ENCODE measurements at regions not wholly inside any gene's neighbourhood (a gene's known extent, or its start where the extent isn't known, plus 50 kb on each side); places are given as distances from the start of the nearest gene placed in this dataset.

GRCh38 chr5:2260211-2261003 lies 377.7 kb upstream of the IRX4 start:
- TF ChIP-seq CTCF (IDR thresholded peaks at IDR 0.05) (no peak), POLR2AphosphoS5 (IDR thresholded peaks at IDR 0.05) (no peak), POLR2A (IDR thresholded peaks at IDR 0.05) (no peak)
- Histone ChIP-seq H3K27ac (no peak overlapping the region), H3K27me3 (replicated peaks; ENCODE audit: insufficient read depth) (no peaks in the 10 kb centered on the region), H3K4me1 (replicated peaks) (no peaks in the 10 kb centered on the region), H3K36me3 (no peaks in the 10 kb centered on the region), H3K9me3 (no peaks in the 10 kb centered on the region), H3K4me3 (no peak overlapping the region)
- 93% methylated on average over 23 of the region's 23 CpGs for WGBS
- intact Hi-C loops (cut with DNase I), result no loop called here
- no peak for DNase-seq (ENCODE audit: low spot score)

- H3K4me1 ChIP-seq (replicated peaks), result no peaks in the 10 kb centered on the region
- DNase-seq (ENCODE audit: low spot score), result no peak
- H3K36me3 ChIP-seq, result no peaks in the 10 kb centered on the region
- TF ChIP-seq POLR2A (IDR thresholded peaks at IDR 0.05), result no peak
- no peak for TF ChIP-seq POLR2AphosphoS5 (IDR thresholded peaks at IDR 0.05)
- no peak for TF ChIP-seq CTCF (IDR thresholded peaks at IDR 0.05)
- H3K4me3 ChIP-seq, result no peak overlapping the region
- WGBS, result 87% methylated on average over 6 of the region's 7 CpGs
- no peaks in the 10 kb centered on the region for H3K9me3 ChIP-seq
- no peaks in the 10 kb centered on the region for H3K27me3 ChIP-seq (replicated peaks; ENCODE audit: insufficient read depth)
- H3K27ac ChIP-seq, result no peak overlapping the region
- intact Hi-C loops (cut with DNase I), result no loop called here
Observed at GRCh38 chr5:2259494-2260107, 376.9 kb upstream of the IRX4 start.

GRCh38 chr5:2258861-2259260 lies 376.1 kb upstream of the IRX4 start:
- no peak for DNase-seq (ENCODE audit: low spot score)
- 97% methylated on average over 8 of the region's 8 CpGs for WGBS
- Histone ChIP-seq H3K4me3 (no peak overlapping the region), H3K27me3 (replicated peaks; ENCODE audit: insufficient read depth) (no peaks in the 10 kb centered on the region), H3K36me3 (no peaks in the 10 kb centered on the region), H3K27ac (no peak overlapping the region), H3K4me1 (replicated peaks) (no peaks in the 10 kb centered on the region), H3K9me3 (no peaks in the 10 kb centered on the region)
- intact Hi-C loops (cut with DNase I), result no loop called here
- TF ChIP-seq POLR2A (IDR thresholded peaks at IDR 0.05), result no peak
- no peak for TF ChIP-seq POLR2AphosphoS5 (IDR thresholded peaks at IDR 0.05)
- no peak for TF ChIP-seq CTCF (IDR thresholded peaks at IDR 0.05)

GRCh38 chr5:2257326-2258244 lies 374.9 kb upstream of the IRX4 start:
- Histone ChIP-seq H3K9me3 (no peaks in the 10 kb centered on the region), H3K36me3 (no peaks in the 10 kb centered on the region), H3K4me3 (no peak overlapping the region), H3K27ac (no peak overlapping the region), H3K4me1 (replicated peaks) (no peaks in the 10 kb centered on the region), H3K27me3 (replicated peaks; ENCODE audit: insufficient read depth) (no peaks in the 10 kb centered on the region)
- TF ChIP-seq POLR2AphosphoS5 (IDR thresholded peaks at IDR 0.05) (no peak), POLR2A (IDR thresholded peaks at IDR 0.05) (no peak), CTCF (IDR thresholded peaks at IDR 0.05) (no peak)
- intact Hi-C loops (cut with DNase I), result no loop called here
- WGBS, result 94% methylated on average over 20 of the region's 20 CpGs
- no peak for DNase-seq (ENCODE audit: low spot score)
